ENCODE measurements at regions not wholly inside any gene's neighbourhood (a gene's known extent, or its start where the extent isn't known, plus 50 kb on each side); places are given as distances from the start of the nearest gene placed in this dataset.

GRCh38 chr20:62537649-62538292 is 62.0 kb upstream of the GATA5 start:
- TF ChIP-seq RAD21 (IDR thresholded peaks at IDR 0.05; ENCODE audit: low read depth) (no peak), CTCF (IDR thresholded peaks at IDR 0.05 in 2 of 3, conservative IDR thresholded peaks at IDR 0.05 in 1 of 3; ENCODE audit: borderline replicate concordance in 1 of 3, insufficient read depth in 1 of 3, low read depth in 2 of 3, low read length in 2 of 3) (peak in 2 of 3 experiments; percentile 8 to 29; a peak in 2 of 6 replicates), POLR2AphosphoS5 (IDR thresholded peaks at IDR 0.05; ENCODE audit: low read depth, low read length) (no peak), ZFX (IDR thresholded peaks at IDR 0.05) (no peak)
